IPS-NIHi11 (cell line): ENCODE measurements at regions not wholly inside any gene's neighbourhood (a gene's known extent, or its start where the extent isn't known, plus 50 kb on each side); places are given as distances from the start of the nearest gene placed in this dataset.
"Not testable (repeated sequence)": the region's sequence is repeated elsewhere in the genome, so short reads cannot be mapped to it uniquely, and the experiment has no call there.

Experiments used
- DNase-seq: peaks from one replicate; pipeline ENCODE4 v3.0.0; 2012; ENCODE audit warnings: mixed read lengths, low spot score

GRCh38 chr16:77064037-77064436 lies 127.0 kb upstream of the MON1B start:
- peak; percentile 19 for DNase-seq

- no peak for DNase-seq
These were observed 124.0 kb upstream of the MON1B start for GRCh38 chr16:77066896-77067496.

GRCh38 chr16:77067900-77068299 lies 123.1 kb upstream of the MON1B start:
- no peak for DNase-seq

GRCh38 chr16:77068402-77068801 lies 122.6 kb upstream of the MON1B start:
- DNase-seq = no peak

GRCh38 chr16:77069929-77070328 lies 121.1 kb upstream of the MON1B start:
- DNase-seq = no peak

- DNase-seq = no peak
These were observed 120.3 kb upstream of the MON1B start for GRCh38 chr16:77070683-77071082.

GRCh38 chr16:77076839-77077238 lies 114.2 kb upstream of the MON1B start:
- DNase-seq = no peak

GRCh38 chr16:77077256-77077922 lies 113.6 kb upstream of the MON1B start:
- DNase-seq = no peak

- no peak for DNase-seq
These were observed 105.0 kb upstream of the MON1B start for GRCh38 chr16:77085981-77086380.

GRCh38 chr16:77090062-77090461 lies 100.9 kb upstream of the MON1B start:
- no peak for DNase-seq

- DNase-seq = no peak
These were observed 97.7 kb upstream of the MON1B start for GRCh38 chr16:77093309-77093708.

GRCh38 chr16:77093999-77094398 lies 97.0 kb upstream of the MON1B start:
- no peak for DNase-seq

- DNase-seq = no peak
These were observed 79.9 kb upstream of the MON1B start for GRCh38 chr16:77111056-77111565.

- DNase-seq = no peak
These were observed 78.2 kb upstream of the MON1B start for GRCh38 chr16:77112746-77113145.

GRCh38 chr16:77113835-77114234 lies 77.2 kb upstream of the MON1B start:
- DNase-seq = no peak

- not testable (repeated sequence) for DNase-seq
These were observed 76.6 kb upstream of the MON1B start for GRCh38 chr16:77114361-77114760.

GRCh38 chr16:77116856-77117255 lies 74.1 kb upstream of the MON1B start:
- no peak for DNase-seq

- no peak for DNase-seq
These were observed 73.3 kb upstream of the MON1B start for GRCh38 chr16:77117707-77118106.

- no peak for DNase-seq
These were observed 59.6 kb upstream of the MON1B start for GRCh38 chr16:77131398-77131797.

GRCh38 chr16:77132051-77132618 lies 58.9 kb upstream of the MON1B start:
- no peak for DNase-seq

GRCh38 chr16:77133706-77134105 lies 57.3 kb upstream of the MON1B start:
- peak; percentile 10 for DNase-seq

GRCh38 chr16:77137045-77137444 lies 53.9 kb upstream of the MON1B start:
- no peak for DNase-seq
